Calu3 (cell line): ENCODE measurements at regions not wholly inside any gene's neighbourhood (a gene's known extent, or its start where the extent isn't known, plus 50 kb on each side); places are given as distances from the start of the nearest gene placed in this dataset.

ENCODE experiments used
- BruUV-seq: library from RNA; stranded (reverse); fragments of 400-500 nt; replicated peaks from 2 replicates; lab custom pipeline; 2021; lab: Mats Ljungman, UMichigan
- CTCF ChIA-PET: fragments of 300-600 bp; sonication (Branson Sonifier 250); formaldehyde crosslinking; loops from one replicate; lab custom pipeline; 2022; ENCODE audit warnings: antibody characterized with exemption; lab: Charles Lee
- DNase-seq: peaks from one replicate; pipeline ENCODE4 v3.0.0; 2022
- H3K27ac Mint-ChIP-seq: one replicate; pipeline ENCODE4 v1.8.0; 2022; ENCODE audit warnings: mixed read lengths; ENCODE audit not compliant: unreplicated experiment
- H3K27me3 Mint-ChIP-seq: one replicate; pipeline ENCODE4 v1.8.0; 2022; ENCODE audit warnings: mixed read lengths; ENCODE audit not compliant: unreplicated experiment
- H3K36me3 Mint-ChIP-seq: one replicate; pipeline ENCODE4 v1.8.0; 2022; ENCODE audit warnings: mild to moderate bottlenecking, moderate library complexity, mixed read lengths; ENCODE audit not compliant: insufficient read depth, unreplicated experiment
- H3K4me1 Mint-ChIP-seq: one replicate; pipeline ENCODE4 v1.8.0; 2022; ENCODE audit warnings: mild to moderate bottlenecking, low read depth, mixed read lengths; ENCODE audit not compliant: unreplicated experiment
- H3K4me3 Mint-ChIP-seq: one replicate; pipeline ENCODE4 v1.8.0; 2022; ENCODE audit warnings: mild to moderate bottlenecking, low read depth, moderate library complexity, mixed read lengths; ENCODE audit not compliant: unreplicated experiment
- H3K9me3 Mint-ChIP-seq: one replicate; pipeline ENCODE4 v1.8.0; 2022; ENCODE audit warnings: low read depth, mixed read lengths; ENCODE audit not compliant: unreplicated experiment
- intact Hi-C: fragments of 100-400 bp; cut with micrococcal nuclease; formaldehyde crosslinking; loops from one replicate; pipeline ENCODE4 v1.10.0; 2022; ENCODE audit not compliant: unreplicated experiment
- TF ChIP-seq, protein P1 (sequence below): fragments of 200-600 bp; IDR thresholded peaks from one replicate; pipeline ENCODE4 v1.8.0; 2022; ENCODE audit warnings: antibody characterized with exemption; ENCODE audit not compliant: unreplicated experiment

DNA sequence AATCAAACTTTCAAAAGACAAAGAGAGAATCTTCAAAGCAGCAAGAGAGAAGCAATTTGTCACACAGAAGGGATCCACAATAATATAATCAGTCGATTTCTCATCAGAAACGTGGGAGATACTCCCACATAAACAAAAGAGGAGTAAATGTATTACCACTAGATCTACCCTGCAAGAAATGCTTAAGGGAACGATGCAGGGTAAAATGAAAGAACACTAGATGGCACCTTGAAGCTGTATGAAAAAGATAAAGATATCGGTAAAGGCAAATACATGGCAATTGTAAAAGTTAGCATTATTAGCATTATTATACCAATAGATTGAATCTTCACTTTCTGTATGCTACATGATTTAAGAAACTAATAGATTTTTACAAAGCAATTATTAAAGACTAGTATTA, 677.0 kb downstream of the SUCLG1 start:
- no peaks in the 10 kb centered on the region for H3K4me1 Mint-ChIP-seq
- H3K27ac Mint-ChIP-seq: no peak overlapping the region
- no peaks in the 10 kb centered on the region for H3K27me3 Mint-ChIP-seq
- CTCF ChIA-PET: no interaction called here
- H3K9me3 Mint-ChIP-seq: peaks cover 5% of the 10 kb centered on the region
- no peak for DNase-seq
- H3K4me3 Mint-ChIP-seq: no peak overlapping the region
- H3K36me3 Mint-ChIP-seq: no peaks in the 10 kb centered on the region
- intact Hi-C loops: loop anchor here (5.0 kb wide), 1 partner anchor 295 kb away; no protein-coding TSS in a partner anchor
- TF ChIP-seq, protein P1, sequence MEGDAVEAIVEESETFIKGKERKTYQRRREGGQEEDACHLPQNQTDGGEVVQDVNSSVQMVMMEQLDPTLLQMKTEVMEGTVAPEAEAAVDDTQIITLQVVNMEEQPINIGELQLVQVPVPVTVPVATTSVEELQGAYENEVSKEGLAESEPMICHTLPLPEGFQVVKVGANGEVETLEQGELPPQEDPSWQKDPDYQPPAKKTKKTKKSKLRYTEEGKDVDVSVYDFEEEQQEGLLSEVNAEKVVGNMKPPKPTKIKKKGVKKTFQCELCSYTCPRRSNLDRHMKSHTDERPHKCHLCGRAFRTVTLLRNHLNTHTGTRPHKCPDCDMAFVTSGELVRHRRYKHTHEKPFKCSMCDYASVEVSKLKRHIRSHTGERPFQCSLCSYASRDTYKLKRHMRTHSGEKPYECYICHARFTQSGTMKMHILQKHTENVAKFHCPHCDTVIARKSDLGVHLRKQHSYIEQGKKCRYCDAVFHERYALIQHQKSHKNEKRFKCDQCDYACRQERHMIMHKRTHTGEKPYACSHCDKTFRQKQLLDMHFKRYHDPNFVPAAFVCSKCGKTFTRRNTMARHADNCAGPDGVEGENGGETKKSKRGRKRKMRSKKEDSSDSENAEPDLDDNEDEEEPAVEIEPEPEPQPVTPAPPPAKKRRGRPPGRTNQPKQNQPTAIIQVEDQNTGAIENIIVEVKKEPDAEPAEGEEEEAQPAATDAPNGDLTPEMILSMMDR: no peak
- no TSS peak for BruUV-seq

GRCh38 chr2:83764447-83765005, 694.6 kb downstream of the SUCLG1 start:
- no TSS peak for BruUV-seq
- no peaks in the 10 kb centered on the region for H3K4me1 Mint-ChIP-seq

GRCh38 chr2:83757329-83757728, 701.8 kb downstream of the SUCLG1 start:
- H3K36me3 Mint-ChIP-seq: no peaks in the 10 kb centered on the region
- TF ChIP-seq, protein P1: no peak
- intact Hi-C loops: no loop called here
- H3K9me3 Mint-ChIP-seq: peaks cover 13% of the 10 kb centered on the region
- H3K4me3 Mint-ChIP-seq: no peak overlapping the region
- no peak for DNase-seq
- no peak overlapping the region for H3K27ac Mint-ChIP-seq
- H3K27me3 Mint-ChIP-seq: no peaks in the 10 kb centered on the region
- H3K4me1 Mint-ChIP-seq: no peaks in the 10 kb centered on the region
- no TSS peak for BruUV-seq
- CTCF ChIA-PET: no interaction called here

More at GRCh38 chr2:83764447-83765005, 694.6 kb downstream of the SUCLG1 start:
- Mint-ChIP-seq H3K27ac (no peak overlapping the region), H3K9me3 (peaks cover 10% of the 10 kb centered on the region), H3K27me3 (no peaks in the 10 kb centered on the region), H3K4me3 (no peak overlapping the region), H3K36me3 (no peaks in the 10 kb centered on the region)
- TF ChIP-seq, protein P1: no peak
- no peak for DNase-seq
- intact Hi-C loops: no loop called here
- CTCF ChIA-PET: no interaction called here

DNA sequence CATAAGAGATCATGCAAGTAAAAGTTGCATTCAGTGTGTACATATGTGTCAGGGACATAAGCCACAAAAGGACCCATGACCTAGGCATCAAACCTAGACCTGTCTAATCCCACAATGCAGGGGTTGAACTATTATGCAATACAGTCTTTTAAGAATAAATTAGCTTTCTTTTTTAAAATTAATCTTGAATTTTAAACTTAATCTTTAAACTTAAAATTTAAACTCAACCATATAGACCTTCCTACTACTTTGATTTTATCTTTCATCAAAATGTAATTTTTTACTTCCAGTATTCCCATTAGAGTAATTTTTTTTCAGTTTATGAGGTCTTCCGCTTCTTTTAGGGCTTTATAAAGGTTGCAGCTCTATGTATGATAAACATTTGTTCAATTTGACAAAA, 702.9 kb downstream of the SUCLG1 start:
- H3K27me3 Mint-ChIP-seq: no peaks in the 10 kb centered on the region
- no TSS peak for BruUV-seq
- H3K9me3 Mint-ChIP-seq: peaks cover 13% of the 10 kb centered on the region
- H3K36me3 Mint-ChIP-seq: no peaks in the 10 kb centered on the region
- no peak for DNase-seq
- CTCF ChIA-PET: no interaction called here
- no peak overlapping the region for H3K27ac Mint-ChIP-seq
- no peak overlapping the region for H3K4me3 Mint-ChIP-seq
- TF ChIP-seq, protein P1: no peak
- H3K4me1 Mint-ChIP-seq: no peaks in the 10 kb centered on the region
- intact Hi-C loops: no loop called here
